WTC11 (cell line): ENCODE measurements at regions not wholly inside any gene's neighbourhood (a gene's known extent, or its start where the extent isn't known, plus 50 kb on each side); places are given as distances from the start of the nearest gene placed in this dataset.

Source experiments
- TF ChIP-seq, protein P1 (sequence below): fragments of 200-600 bp; IDR thresholded peaks from 2 replicates; pipeline ENCODE4 v1.8.0; 2022; ENCODE audit warnings: antibody characterized with exemption
- TF ChIP-seq, protein P2 (sequence below): sonication (generic); formaldehyde crosslinking; IDR thresholded peaks from 2 replicates; pipeline ENCODE4 v1.8.1; 2022; ENCODE audit warnings: low read depth, missing genetic modification reagents, borderline replicate concordance

DNA sequence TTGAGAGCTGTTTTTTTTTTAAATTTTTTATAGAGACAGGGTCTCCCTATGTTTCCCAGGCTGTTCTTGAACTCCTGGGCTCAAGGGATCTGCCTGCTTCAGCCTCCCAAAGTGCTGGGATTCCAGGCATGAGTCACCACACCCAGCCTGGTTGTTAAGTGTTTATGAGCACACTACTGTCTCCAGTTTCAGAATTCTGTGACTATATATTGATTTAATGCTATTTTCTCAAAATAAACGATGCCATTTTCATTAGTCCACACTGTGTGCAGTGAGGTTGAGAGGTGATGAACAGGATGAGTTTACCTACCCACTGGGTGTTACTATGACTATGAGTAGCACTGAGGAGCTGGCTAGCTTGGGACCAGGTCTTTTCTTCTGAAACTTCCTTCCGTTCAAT, 110.9 kb upstream of the FAM180A start:
- TF ChIP-seq, protein P1, sequence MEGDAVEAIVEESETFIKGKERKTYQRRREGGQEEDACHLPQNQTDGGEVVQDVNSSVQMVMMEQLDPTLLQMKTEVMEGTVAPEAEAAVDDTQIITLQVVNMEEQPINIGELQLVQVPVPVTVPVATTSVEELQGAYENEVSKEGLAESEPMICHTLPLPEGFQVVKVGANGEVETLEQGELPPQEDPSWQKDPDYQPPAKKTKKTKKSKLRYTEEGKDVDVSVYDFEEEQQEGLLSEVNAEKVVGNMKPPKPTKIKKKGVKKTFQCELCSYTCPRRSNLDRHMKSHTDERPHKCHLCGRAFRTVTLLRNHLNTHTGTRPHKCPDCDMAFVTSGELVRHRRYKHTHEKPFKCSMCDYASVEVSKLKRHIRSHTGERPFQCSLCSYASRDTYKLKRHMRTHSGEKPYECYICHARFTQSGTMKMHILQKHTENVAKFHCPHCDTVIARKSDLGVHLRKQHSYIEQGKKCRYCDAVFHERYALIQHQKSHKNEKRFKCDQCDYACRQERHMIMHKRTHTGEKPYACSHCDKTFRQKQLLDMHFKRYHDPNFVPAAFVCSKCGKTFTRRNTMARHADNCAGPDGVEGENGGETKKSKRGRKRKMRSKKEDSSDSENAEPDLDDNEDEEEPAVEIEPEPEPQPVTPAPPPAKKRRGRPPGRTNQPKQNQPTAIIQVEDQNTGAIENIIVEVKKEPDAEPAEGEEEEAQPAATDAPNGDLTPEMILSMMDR, result no peak
- TF ChIP-seq, protein P2, sequence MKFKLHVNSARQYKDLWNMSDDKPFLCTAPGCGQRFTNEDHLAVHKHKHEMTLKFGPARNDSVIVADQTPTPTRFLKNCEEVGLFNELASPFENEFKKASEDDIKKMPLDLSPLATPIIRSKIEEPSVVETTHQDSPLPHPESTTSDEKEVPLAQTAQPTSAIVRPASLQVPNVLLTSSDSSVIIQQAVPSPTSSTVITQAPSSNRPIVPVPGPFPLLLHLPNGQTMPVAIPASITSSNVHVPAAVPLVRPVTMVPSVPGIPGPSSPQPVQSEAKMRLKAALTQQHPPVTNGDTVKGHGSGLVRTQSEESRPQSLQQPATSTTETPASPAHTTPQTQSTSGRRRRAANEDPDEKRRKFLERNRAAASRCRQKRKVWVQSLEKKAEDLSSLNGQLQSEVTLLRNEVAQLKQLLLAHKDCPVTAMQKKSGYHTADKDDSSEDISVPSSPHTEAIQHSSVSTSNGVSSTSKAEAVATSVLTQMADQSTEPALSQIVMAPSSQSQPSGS, result no peak
